HG03460 (cell line): ENCODE measurements at regions not wholly inside any gene's neighbourhood (a gene's known extent, or its start where the extent isn't known, plus 50 kb on each side); places are given as distances from the start of the nearest gene placed in this dataset.

Source experiments
- ATAC-seq: cut with Tn5 transposase; IDR thresholded peaks from one replicate; pipeline ENCODE4 v1.9.1; 2021; ENCODE audit not compliant: unreplicated experiment

GRCh38 chr13:61040181-61040580, 375.5 kb downstream of the PCDH20 start:
- ATAC-seq, result no peak

GRCh38 chr13:61039302-61039701, 376.3 kb downstream of the PCDH20 start:
- ATAC-seq, result no peak

GRCh38 chr13:61036715-61037114, 378.9 kb downstream of the PCDH20 start:
- ATAC-seq, result no peak

- ATAC-seq, result no peak
These were observed 385.2 kb downstream of the PCDH20 start for GRCh38 chr13:61030445-61030844.

DNA sequence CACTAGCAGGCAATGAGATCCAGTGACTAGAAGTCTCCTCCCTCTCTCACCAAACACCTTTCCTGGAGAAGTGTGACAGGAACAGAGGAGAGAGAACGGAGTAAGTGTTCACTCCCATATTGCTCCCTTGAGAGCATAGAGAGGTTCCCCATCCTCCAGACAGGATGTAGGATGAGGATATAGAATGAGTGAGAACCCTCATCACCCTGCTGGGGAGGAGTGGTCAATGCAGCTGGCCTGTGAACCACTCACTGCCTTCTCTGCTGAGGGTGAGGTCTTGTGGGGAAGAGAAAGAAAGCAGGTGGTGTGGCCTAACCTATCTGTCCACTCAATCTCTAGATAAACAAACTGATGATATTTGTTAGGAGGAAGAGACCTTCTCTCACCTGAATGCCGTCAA, 386.6 kb downstream of the PCDH20 start:
- no peak for ATAC-seq

GRCh38 chr13:61024046-61024445, 391.6 kb downstream of the PCDH20 start:
- ATAC-seq, result no peak

DNA sequence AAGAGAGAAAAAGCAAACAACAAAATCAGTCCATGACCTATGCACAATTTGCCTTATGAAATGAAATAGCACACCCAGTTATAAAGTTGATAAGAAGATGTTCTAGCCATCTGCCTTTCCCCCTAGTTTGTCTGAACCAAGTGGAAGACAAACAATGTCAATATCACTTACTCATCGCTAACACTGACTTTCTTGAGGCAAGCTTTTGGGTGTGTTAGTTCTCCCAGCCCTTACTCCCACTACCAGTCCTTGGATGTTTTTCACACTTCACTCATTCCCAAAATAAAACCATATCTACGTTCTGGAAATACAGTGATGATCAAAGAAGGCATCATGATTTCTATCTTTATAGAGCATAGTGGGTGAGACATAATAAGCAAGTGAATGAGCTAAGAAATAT, 393.8 kb downstream of the PCDH20 start:
- ATAC-seq, result no peak

GRCh38 chr13:61013796-61014195, 401.9 kb downstream of the PCDH20 start:
- no peak for ATAC-seq

DNA sequence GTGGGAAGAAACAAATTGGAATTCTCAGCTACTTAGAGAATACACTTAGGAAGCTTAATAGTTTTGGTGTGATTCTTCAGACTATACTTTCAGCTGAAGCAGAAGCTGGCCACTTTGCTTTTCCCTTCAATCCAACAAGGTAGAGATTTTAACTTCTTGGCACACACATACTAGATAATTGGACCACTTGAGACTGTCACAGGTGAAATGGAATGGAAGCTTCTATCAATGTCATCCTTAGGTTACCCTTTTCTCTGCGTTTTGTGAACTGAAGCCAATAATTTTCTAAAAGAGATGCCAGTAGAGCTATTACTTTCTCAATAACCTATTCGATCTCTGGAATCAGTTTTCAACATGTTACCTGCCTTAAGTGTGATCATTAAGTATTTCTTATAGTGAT, 405.3 kb downstream of the PCDH20 start:
- no peak for ATAC-seq

DNA sequence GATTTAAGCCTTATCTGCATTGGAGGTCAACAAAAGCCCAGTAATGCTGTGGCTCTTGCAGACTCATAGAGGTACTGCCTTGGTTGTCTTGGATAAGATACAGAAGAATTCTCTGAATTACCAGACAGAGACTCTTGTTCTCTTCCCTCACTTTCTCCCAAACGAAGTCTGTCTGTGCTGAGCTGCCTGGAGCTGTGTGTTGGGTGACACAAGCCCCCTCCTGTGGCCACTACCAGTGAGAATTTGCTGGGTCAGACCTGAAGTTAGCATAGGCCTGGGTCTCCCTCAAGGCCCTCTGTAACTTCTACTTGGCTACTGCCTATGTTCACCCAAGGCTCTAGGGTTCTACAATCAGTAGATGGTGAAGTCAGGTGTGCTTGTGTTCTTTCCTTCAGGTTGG, 413.0 kb downstream of the PCDH20 start:
- no peak for ATAC-seq

DNA sequence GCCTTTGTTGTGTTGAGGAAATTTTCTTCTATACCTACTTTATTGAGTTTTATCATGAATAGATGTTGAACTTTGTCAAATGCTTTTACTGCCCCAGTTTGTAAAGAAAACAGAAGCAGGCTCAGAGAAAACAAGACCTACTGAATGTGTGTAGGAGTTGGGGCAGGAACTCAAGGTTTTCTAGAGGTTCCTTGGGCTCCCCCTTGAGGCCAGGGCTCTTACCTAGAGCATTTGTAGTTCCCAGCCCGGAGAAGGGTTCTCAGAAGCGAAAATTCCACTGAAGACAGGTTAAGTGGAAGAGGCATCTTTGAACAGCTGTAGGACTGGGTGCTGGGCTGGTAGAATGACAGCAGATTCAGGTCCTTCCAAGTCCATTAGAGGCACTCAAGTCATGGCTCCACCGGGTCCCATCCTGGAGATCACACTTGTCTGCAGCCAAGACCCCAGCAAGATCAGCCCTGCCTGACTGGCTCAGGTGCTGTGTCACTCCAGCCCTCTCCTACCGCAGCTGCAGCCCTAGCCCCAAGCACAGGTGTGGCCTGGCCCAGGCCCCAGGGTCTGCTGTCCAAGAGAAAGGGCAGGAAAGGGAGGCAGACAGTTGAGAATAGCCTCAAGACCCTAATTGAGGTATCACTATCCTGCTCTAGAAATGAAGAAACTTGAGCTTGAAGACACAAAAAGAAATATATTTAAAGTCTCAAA, 425.5 kb downstream of the PCDH20 start:
- no peak for ATAC-seq

DNA sequence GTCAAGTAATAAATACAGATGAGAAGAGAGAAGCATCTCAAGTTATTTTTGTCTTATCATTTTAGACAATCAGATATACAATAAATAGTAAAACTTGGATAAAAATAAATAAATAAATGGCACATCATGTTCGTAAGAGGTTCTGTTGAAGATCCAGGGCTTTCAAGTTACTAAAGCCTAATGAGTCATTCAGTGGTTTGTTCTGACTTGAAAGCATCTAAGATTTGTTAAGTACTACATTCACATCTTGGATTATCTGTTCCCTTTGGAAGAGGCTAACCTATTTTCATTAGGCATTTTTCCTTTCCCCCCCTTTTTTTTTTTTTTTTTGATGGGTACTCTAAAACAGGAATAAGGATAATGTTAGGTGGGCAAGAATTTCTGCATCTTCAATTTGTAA, 429.3 kb downstream of the PCDH20 start:
- ATAC-seq, result no peak

- no peak for ATAC-seq
These were observed 434.2 kb downstream of the PCDH20 start for GRCh38 chr13:60981407-60981806.

DNA sequence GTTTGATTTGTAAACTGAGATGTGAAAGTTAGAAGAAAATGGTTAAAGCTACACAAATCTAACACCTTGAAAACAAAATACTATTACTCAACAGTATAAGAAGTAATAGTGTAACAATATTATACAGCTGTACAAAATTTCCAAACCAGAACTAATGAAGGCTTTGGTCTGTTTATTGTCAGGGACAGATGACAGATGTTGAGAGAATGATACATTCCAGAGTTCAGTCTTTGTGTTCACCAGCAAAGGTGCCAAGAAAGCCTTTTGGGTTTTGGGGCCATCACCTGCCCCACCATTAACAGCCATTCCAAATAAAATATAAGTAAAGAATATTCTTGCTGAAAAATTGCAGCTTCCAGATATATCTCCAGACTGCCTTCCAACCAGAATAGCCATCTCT, 439.3 kb downstream of the PCDH20 start:
- no peak for ATAC-seq

- ATAC-seq, result no peak
These were observed 441.4 kb downstream of the PCDH20 start for GRCh38 chr13:60974296-60974695.

GRCh38 chr13:60973529-60973928, 442.1 kb downstream of the PCDH20 start:
- ATAC-seq, result no peak

DNA sequence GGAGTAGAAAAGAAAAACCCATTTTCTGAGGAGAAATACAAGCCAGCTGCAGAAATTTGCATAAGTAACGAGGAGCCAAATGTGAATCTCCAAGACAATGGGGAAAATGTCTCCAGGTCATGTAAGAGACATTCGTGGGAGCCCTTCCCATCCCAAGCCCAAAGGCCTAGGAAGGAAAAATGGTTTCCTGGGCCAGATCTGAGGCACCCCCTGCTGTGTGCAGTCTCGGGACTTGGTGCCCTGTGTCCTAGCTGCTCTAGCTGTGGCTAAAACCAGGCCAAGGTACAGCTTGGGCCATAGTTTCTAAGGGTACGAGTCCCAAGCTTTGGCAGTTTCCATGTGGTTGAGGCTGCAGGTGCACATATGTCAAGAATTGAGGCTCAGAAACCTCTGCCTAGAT, 444.9 kb downstream of the PCDH20 start:
- no peak for ATAC-seq

GRCh38 chr13:60969656-60970055, 446.0 kb downstream of the PCDH20 start:
- no peak for ATAC-seq

DNA sequence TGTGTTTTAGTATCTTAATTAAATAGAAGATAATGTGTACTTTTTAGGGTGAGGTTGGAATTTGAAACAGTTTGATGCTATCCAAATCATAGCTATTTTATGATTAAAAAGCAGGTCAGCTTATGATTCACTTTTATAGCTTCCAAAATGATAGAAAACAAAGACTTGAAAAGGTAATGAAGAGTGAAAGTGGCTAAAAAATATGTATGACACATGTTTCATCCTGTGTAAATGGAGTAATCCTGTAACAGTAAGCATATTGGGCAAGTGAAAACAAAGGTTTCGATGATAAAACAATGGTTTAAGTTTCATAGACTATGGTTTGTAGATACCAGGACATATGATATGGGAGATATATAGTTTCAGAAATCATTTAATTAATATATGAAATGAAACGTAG, 456.2 kb downstream of the PCDH20 start:
- ATAC-seq, result no peak

DNA sequence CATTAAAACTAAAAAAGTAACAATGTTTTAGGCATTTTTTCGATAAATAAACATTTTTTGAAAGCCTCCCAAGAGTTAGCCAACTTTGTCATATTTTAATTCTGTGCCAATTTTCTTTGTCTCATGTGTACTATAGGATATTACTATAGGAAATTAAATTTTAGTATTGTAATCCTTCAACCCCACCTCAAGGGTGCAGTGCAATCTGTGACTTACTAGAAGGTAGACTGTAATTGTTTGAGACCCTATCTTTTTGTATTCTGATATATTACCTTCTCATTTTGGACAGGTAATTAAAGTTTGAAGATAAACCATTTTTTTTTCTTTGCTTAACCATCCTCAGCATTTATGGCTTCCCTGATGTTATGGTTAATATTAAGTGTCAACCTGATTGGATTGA, 457.8 kb downstream of the PCDH20 start:
- no peak for ATAC-seq

DNA sequence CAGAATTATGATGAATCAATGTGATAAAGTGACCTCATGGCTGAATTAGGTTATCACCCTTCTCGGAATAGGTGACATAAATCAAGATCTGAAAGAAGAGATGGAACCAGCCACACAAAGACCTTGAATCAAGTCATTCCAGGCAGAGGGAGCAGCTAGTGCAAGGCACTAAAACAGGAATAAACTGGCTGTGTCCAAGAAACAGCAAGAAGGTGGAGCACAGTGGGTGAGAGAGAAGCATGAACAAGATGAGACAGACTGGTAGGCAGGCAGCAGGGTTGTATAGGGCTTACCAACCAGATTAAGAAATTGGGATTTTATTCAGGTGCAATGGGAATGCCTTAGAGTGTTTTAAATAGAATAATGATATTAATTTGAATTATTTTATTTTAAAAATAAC, 470.3 kb downstream of the PCDH20 start:
- ATAC-seq, result no peak

GRCh38 chr13:60944863-60945262, 470.8 kb downstream of the PCDH20 start:
- ATAC-seq, result no peak

DNA sequence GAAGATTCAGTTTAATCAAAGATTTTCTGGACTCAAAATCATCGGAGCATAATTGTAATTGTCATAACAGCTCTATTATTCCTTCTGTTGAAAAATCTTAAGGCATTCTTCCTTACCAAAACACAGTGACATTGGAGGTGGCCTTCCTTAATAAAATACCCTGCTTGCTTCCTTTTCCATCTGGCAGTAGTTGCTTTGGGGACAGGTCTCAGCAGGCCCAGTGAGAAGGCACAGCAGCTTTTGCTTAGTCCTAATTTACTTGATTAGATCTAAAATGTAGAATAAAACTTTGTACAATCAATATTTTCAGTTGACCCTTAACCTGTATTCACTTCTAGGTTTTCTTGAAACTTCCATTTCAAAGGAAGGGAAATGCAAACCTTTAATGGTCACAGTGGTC, 471.6 kb downstream of the PCDH20 start:
- ATAC-seq, result no peak
